GOT3 (cell line): ENCODE measurements at regions not wholly inside any gene's neighbourhood (a gene's known extent, or its start where the extent isn't known, plus 50 kb on each side); places are given as distances from the start of the nearest gene placed in this dataset.

Source experiments
- DNase-seq: peaks from one replicate; lab custom pipeline; 2025; ENCODE audit warnings: mixed read lengths; lab: John Stamatoyannopoulos, UW

DNA sequence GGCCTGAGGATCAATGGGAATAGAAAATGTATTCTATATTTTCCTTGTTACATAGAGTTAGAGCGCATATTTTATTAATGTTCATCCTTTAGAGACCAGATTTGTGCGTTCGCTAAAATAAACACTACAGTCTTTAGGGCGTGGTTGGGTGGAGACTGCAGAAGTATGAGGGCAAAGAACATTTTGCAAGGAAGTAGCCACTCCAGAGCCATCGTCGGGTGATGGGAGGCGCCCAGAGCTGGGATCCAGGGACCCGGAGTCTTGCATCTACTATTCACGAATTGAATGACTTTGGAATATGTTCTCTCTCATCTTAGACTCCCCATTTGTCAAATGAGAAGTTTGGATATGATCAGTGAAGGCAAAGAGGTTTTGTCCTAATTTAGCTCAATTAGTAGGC lies 154.2 kb upstream of the IRX6 start:
- DNase-seq, result no peak

DNA sequence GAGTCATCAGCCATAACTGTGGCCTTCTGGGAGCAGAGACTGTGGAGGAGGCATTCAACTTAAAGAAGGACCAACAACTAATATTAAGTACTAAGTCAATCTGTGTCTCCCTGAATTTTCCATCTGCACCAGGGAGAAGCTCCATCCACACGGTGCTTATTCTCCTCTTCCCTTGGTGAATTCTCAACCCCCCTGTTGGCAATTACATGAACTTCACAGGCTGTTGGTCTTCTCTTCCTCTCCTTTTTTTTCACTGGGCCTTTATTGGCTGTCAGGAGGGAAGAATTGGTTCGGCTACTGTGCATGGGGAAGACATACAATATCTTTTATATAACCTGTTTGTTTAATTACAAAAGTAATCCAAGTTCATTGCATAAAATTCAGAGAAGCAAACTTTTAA lies 152.8 kb upstream of the IRX6 start:
- DNase-seq, result no peak

DNA sequence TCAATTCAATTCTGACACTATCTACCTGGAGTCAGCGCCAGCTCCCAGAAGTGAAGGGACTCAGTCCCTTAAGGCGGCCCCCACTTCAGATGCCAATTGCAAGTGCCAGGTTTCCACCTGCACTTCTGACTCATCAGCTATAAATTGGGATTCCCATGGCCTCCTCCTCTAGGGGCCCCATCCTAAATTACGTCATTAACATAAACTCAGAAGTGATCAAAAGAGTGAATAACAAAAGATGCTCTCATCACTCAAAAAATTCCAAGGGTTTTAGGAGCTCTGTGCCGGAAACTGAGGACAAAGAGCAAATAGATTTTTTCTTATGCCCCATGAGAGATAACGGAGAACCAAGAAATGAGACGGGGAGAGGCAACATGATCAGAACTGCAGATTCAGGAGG lies 148.6 kb upstream of the IRX6 start:
- DNase-seq, result no peak

DNA sequence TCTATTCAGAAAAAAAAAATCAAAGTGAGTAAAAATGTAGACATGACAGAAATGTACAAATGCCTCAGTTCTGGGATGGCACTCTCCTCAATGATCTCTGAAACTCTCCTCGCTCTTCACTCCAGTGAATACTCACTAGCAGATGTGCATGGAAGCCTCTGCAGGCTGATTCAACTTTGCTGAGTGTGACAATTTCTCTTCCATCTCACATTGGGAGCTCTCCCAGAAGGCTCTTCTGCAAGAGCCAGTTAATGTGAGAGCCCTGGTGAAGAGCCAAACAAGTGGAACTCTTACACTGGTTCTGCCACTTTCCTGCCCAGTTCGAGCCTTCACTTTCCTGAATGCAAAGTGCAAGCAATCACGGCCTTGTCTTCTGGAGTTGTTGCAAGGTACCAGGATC lies 147.1 kb upstream of the IRX6 start:
- DNase-seq, result no peak

DNA sequence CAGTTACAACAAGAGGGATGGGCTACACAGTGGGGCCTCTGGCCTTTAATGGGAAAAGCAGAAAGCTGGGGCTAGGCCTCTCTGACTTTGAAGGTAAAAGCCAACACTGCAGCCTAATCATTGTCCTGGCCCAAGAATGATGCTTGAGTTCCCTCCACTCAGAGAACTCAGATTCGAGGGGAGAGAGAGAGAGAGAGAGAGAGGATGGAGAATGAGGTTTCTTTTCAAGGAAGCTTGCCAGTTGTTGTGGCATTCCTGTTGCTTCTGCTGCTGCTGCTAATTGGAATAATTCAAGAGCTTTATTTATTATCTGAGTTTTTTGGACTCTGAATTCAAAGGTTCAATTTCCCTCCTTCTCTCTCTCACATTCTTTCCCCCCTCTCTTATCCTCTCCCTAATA lies 144.6 kb upstream of the IRX6 start:
- no peak for DNase-seq

DNA sequence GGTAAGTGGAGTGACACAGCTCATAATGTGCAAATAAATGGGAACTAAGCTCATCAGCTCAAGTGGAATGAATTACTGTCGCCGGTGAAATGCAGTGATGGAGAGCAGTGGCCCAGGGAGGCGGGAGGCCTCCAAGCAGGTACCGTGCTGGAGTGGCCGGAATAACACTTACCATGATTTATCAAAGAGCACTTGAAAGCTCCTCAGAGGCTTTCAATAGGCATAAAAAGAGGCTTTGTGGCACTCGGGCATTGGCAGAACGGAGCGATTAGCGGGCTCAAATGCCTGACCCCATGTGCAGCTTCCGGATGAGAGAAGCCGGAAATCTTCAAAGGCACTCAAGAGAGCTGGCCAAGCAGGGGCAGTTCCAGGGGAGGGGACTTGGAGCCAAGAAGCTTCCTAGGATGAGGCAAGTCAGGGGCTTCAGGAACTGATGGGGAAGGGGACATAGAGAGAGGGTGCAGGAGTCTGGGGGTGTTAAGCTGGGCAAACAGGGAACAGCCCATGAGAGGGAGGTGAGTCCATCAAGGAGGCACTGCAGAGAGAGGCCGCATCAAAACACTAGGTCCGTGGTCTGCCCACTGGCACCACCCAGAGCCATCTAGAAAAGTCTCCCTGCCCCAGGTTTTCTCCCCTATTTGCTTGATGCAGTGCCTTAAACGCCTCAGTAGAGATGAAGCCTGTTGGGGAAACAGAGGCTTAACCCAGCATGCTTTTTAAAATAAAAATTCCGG lies 144.0 kb upstream of the IRX6 start:
- no peak for DNase-seq

DNA sequence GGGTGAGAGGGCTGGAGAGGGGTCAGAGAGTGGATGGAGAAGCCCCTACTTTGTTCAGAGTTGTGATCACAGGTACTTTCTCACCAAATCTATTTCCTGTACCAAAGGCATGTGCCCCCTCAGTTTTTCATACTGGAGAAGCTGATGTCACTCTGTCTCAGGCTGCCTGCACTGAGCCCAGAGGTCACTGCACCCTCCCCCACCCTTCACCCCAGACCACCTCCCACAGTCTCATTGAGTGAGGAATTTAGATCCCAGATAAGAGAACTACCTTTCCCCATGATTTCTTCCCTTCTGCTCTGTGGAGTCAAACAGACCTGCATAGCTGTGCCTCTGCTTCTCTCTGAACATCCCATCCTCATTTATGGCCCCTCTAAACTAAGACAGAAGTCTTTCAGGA lies 140.0 kb upstream of the IRX6 start:
- DNase-seq, result no peak

DNA sequence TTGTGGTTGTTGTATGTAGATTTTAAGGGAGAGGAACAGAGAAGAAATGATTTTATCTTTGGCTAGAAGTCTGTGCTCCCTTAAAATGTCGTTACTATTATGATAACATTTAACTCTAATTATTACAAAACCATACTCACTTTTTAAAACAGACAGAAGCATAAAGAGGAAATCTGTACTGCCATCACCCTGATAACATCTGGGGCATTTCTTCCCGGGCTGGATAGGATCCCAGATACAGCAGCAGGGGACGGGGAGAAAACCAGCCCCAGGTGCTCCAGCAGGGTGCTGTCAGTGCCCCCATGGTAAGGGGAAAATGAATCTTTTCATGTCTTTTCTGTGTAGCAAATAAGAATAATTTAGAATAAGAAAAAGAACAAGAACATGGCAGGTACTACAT lies 139.4 kb upstream of the IRX6 start:
- DNase-seq, result no peak

DNA sequence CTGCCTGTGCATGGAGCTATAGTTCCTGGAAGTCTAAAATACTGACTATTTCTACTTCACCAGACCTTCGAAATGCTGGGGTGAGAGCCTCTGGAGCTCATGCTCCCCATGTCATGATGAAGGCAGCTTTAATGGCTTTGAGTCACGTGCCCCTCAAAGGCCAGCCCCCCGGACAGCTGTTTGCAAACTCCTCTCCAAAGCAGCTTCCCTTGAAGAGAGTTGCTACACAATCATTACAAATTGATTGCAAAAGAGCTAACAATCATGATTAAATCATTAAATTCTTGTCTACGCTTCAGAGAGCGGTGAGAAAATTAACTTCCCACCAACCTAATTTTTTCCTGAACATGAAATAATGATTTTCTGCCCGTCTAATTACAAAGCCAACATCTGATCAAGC lies 134.8 kb upstream of the IRX6 start:
- DNase-seq, result no peak

DNA sequence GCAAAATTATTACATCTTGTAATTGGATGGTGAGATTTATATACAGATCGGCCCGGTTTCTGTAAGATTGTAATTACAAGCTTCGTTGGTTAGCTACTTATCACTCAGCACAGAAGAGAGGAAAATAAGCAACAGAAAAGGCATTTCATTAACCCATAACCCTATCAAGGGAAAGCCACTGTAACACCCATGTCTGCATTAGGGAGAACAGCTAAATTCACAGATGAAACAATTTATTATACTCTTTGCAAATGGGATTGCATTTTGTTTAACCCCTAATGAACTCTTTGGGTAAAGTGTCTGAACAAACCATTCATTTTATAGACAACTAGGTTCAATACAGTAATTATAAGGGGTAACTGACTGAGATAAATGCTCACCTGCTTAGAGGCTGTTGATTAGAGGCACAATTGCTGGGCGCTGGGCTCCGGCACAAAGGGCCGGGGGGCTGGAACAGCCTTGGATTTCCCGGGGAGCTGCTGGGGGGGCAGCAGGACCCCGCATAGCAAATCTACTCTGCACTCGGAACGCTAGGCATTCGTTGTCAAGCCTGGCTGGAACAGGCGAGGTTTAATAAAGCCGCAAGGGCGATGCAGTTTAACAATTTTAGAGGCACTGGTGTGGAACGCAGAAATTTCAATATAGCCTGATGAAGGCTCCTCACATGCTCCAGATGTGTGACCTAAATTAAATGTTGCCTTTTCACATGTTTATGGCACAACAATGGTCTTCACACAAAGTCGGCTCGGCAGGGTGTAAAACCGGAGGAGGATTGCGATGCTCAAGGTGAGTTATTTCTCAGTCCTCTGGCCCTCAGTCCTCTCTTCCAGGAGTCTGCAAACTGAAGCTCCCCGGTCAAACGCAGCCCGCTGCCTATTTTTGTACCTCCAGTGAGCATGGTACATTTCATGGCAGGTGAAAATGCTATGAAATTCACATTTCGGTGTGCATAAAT lies 134.0 kb upstream of the IRX6 start:
- DNase-seq, result no peak

DNA sequence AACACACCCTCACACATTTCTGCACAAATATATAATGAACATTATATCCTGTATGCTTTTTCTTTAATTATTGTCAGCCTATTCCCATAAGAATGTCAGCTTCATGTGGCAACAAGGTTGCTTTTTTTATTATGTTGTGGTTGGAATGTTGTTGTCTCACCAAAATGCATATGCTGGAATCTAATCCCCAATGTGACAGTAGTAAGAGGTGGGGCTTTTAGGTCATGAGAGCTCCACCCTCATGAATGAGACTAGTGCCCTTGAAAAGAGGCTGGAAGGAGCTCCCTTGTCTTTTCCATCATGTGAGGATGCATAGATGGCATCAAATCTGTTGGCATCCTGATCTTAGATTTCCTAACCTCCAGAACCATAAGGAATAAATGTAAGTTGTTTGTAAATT lies 131.3 kb upstream of the IRX6 start:
- no peak for DNase-seq

DNA sequence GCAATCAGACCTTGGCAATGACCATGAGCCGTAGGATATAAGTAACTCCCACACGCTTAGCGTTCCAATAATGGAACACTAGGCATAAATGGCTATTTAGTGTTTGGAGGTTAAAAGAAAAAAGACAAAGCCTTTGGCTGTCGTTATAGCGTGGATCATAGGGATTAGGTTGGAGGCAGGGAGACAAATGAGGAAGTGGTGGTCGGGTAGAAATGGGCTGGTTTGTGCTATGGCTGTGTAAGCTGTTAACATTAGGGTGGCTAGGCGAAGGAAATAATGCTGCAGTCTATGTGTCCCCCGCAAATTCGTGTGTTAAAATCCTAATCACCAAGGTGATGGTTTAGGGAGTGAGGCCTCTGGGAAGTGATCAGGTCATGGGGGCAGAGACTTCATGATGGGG lies 120.4 kb upstream of the IRX6 start:
- no peak for DNase-seq

DNA sequence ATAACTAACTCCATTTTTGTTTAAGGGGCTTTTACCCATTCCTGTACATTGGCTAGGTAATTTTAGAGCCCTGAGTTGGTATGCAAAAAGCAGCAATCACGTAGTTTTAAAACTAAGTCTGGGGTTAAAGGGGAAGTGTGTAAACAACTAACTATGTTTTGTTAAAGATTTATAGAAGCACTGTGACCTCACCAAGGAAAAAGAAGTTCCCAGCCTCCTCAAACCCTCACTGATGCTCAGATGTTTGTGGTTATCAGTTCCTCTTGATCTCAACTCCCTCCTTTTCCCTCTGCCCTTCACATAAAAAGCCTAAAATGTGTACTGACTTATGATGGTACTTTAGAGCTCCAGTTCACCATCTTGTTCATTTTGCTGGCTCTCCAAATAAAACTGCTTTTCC lies 119.9 kb upstream of the IRX6 start:
- no peak for DNase-seq

DNA sequence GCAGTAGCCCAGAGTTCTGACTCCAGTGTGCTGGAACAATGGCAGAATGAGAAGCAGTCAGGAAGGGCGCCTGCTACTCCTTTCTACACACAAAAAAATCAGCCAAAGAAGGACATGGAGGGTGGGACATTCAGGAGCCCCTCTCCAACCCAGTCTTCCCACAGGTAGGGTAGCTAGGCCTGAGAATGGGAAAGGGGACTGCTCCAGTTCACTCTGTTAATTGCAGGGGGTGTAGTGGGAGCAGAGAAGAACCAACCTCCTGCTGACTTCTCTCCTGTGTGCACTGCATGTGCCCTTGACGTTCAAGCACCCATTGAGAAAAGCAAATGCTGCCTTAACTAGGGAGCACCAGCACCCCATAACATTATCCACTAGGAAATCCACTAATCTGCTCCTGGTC lies 119.1 kb upstream of the IRX6 start:
- no peak for DNase-seq

DNA sequence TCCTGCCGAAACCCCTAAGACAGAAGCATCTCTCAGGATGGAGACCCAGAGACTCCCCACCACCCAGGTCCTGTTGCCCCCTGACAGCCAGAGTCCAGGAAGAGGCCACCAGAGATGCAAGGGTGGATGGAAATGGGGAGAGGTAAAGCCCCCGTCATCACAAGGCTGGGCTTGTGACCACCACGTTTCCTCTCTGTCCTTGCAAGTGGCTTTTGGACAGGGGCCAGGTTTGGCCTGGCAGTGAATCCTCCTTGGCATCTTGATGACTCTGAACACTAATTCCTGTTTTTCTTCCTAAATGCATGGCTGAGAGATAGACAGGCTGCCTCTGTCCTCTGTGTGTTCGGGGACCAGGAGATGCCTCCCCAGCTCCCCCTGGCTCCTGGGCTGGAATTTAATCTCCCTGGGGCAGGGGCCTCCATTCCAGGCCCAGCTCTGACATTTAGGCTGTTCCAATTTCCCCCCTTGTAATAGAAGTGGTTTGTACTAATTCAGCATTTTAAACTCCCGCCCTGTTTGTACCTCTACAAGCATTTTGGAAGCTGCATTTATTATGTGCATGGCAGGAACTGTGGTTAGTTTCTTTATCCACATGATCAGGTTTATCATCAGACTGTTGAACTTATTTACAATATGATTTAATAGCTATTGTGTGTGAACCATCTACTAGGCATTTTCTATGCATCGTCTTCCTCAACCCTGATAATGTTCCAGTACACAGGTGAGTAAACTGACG lies 116.1 kb upstream of the IRX6 start:
- no peak for DNase-seq

DNA sequence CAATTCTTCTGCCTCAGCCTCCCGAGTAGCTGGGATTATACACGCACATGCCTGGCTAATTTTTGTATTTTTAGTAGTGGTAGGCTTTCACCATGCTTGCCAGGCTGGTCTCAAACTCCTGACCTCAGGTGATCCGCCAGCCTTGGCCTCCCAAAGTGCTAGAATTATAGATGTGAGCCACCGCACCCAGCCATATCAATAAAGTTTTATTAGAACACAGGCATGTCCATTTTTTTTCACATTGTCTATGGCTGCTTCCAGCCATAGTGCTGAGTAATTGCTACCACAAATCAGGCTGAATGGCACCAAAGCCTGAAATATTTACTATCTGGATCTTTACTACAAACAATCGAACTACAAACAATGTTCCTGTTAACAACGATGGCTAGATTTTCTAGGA lies 114.4 kb upstream of the IRX6 start:
- DNase-seq, result no peak

DNA sequence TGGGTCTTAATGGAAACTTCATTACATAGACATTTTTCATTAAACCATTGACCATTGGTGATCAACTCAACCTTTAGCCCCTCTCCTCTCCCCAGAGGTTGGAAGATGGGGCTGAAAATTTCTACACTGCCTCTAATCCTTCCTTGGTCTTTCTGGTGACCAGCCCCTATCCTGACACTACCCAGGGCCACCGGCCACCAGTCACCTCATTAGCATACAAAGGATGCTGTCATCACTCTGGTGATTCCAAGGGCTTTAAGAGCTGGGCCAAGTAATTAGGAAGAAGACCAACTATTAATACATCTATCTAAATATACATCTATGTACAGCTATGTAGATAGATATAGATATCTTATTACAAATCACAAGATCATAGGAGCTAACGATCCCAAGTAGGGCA lies 111.2 kb upstream of the IRX6 start:
- DNase-seq, result no peak

DNA sequence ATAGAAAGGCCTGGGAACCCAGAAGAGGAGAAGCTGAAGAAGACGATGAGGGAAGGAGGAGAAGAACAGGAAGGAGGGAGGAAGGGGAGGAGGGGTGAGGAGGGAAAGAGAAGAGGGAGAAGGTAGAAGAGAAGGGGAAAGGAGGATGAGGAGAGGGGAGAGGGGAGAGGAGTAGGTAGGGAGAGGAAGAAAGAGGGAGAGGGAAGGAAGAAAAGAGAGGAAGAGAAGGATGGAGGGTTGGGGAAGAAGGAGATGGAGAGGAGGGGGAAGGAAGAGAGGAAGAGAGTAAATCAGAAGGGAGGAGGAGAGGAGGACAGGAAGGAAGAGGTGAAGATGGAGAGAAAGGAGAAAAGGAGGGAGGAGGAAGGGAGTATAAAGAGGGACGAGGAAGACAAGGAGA lies 109.6 kb upstream of the IRX6 start:
- DNase-seq, result no peak

DNA sequence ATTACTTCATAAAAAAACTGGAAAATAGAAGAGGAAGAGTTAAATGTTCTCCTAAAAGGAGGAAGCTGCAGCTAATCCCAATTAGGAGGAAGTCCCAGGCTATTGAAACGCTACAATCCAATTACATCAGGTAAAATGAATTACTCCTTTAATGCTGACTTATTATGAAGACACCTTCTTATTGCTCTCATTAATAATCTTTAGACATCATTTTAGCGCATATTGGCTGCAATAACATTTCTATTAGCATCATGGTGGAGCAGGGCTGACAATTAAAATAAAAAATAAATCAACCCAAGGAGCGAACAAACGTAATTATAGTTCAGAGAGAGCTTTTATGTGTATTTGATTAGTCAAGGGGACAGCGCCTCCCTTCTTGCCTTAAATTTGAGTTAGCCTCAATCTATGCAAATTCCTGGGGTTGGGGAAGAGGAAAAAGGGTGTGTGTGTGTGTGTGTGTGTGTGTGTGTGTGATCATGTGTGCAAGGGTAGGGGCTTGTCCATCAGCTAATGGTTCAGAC lies 109.0 kb upstream of the IRX6 start:
- DNase-seq, result no peak

DNA sequence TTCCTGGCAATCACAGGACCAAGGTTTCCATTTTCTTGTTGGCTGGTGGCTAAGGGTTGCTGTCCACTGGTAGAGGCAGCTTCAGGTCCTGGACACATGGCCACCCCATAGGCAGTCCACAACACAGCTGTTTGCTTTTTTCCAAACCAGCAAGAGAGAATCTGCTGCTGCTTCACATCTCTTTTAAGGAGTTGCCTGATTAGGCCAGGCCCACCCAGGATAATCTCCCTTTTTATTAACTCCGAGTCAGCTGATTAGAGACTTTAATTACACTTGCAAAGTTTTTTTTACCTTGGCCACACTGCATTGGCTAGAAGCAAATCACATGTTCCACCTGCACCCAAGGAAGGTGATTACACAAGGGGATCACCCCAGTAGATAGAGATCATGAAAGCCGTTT lies 106.6 kb upstream of the IRX6 start:
- no peak for DNase-seq

DNA sequence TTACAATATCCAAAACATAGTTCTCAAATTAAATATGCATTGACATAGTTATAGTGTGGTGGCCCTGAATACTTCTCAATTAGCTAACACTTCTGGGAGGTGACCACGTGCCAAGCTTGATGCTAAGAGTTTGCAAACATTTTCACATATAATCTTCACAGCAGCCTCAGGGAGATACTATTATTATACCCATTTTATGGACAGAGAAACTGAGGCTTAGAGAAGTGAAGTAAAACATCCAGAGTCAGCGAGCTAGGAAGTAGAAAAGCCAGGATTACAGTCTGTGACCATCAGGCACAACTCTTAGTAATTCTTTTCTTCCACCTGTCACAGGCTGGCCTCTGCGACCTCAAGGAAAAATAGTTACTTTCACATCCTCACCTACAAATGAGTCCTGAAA lies 102.2 kb upstream of the IRX6 start:
- DNase-seq, result no peak

DNA sequence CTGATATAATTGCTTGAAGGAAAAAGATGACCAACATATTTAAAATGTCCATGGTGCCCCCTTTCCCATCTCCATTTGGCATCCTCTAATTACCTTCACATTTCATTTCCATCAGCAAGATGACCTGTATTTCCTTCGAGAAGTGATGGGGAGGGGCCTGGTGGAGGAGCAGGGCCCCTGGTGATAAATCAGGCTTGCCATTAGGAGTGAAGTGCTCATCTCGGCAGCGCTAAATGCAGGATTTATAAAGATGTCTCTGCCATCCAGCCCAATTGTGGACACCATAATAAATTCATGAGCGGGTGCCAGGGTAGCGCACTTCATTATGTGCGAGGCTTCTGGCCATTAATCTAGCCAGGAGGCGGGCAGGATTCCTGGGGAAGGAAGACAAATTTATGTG lies 101.5 kb upstream of the IRX6 start:
- no peak for DNase-seq
